Endometrium (tissue), 2 donors: ENCODE measurements at regions not wholly inside any gene's neighbourhood (a gene's known extent, or its start where the extent isn't known, plus 50 kb on each side); places are given as distances from the start of the nearest gene placed in this dataset.
"Not testable (repeated sequence)": the region's sequence is repeated elsewhere in the genome, so short reads cannot be mapped to it uniquely, and the experiment has no call there.

Experiments used
- FAIRE-seq: peaks from 2 replicates; lab custom pipeline; 2012; peaks lifted over from hg19 to GRCh38; lab: Jason Lieb, UNC
- donor health status: control.
- donor health status: control.

DNA sequence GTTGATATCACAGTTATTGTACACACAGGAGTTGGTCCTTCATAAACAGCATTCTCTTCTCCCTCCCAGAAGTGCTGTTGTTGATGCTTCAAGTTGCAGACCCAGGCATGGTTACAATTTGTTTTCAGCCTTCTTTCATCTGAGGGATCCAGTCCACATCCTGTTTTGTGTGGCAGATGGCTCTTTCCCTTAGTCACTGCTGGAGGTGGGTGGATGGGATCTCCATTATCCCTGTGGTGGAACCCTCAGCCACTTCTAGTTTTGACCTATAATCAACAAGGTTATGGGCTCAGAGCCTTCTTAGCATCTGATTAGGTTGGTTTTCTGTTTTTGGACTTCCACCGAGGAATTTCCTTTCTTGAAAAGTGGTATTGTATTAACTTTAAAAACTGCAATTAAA, 214.2 kb downstream of the SH2D4B start:
- FAIRE-seq = no peak

- FAIRE-seq = no peak
Measured at GRCh38 chr10:80753612-80754011, 215.9 kb downstream of the SH2D4B start.

- FAIRE-seq = no peak
Measured at GRCh38 chr10:80755893-80756292, 218.2 kb downstream of the SH2D4B start.

DNA sequence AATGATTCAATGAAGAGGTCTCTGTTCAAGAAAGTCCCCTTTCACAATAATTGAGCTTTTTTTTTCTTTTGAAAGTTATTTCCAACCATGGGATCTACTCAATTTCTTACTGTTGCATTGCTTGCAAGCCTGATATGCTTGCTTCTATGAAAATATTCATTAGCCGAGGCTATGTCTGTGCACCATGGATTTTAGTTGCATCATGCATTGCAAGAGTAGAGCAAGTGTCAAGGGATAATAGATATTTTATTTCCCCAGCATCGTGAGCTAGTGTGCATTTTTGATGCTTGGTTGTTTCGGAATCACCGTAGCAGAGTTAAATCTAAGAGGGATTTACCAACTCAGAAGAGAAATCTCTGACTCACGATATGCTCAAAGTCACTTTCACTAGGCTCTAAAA, 222.0 kb downstream of the SH2D4B start:
- FAIRE-seq = no peak

DNA sequence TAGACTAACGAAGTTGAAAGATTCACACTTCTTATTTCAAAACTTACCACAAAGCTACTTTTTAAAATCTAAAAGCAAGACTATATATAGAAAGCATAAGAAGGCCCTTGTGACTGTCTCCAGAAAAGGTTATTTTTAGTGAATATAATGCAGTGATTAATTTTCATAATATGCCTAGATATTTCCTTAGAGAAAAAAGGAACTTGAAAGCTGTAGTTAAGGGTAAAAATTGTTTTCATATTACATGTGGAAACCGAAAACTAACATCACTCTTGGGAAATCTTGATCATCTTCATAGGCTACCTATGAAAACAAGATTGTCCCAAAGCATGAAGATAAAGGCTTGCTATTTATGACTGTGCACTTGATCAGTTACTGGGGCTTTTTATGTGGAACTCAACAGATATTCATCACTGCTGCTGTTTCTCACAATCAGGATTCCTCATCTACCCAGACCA, 223.2 kb downstream of the SH2D4B start:
- FAIRE-seq = no peak

DNA sequence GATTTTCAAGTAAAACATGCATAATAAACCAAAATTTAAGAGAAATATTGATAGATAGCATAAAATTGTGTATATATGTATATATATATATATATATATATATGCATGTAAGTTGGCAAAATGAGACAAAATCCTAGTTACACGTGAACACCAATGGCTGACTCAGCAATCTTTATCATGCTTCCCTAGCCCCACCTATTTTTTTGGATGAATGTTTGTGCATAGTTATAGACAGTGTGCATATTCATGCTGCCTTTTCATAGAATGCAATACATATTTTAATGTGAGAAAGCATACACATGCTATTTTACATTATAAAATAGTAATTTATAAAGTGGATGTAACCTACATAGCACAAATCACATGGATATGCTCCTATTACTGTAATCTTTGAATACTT, 230.3 kb downstream of the SH2D4B start:
- FAIRE-seq = no peak

- no peak for FAIRE-seq
Measured at GRCh38 chr10:80769700-80770160, 232.0 kb downstream of the SH2D4B start.

DNA sequence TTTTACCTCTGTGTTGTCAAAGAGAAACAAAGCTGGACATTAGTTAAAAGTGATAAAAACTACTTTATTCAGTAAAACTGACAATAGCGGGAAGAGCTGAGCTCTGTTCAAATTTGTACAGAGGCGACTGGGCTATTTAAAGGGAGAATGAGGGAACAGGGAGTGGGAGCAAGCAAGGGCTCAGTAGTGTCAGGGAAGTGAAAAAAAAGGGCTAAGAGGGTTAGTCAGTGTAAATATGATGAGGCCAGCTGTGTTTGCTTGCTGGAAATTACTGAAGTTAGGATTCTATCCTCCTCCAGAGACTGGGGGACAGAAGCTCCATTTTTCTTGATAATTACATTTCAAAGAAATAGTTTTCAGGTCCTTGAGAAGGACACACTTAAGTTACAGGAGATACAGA, 232.5 kb downstream of the SH2D4B start:
- no peak for FAIRE-seq

DNA sequence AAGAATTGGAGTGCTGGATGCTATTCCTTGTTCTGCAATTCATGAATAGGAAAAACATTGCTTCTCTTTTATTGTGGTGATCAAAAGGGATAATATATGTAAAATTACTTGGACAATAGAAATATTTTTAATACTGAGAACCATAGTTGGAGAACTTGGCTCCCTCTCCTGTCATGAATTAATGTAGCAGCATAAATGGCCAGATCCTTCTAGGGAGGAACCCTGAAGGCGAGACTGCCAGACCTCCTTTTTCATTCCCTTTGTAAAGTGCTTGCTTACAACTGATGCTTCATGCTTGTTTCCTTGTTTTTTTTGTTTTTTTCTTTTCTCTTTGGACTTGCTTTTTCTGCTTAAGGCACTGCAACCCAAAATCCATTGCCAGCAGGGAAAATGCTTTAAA, 233.6 kb downstream of the SH2D4B start:
- no peak for FAIRE-seq

GRCh38 chr10:80771902-80772555, 234.3 kb downstream of the SH2D4B start:
- no peak for FAIRE-seq

GRCh38 chr10:80772596-80772995, 234.9 kb downstream of the SH2D4B start:
- no peak for FAIRE-seq

DNA sequence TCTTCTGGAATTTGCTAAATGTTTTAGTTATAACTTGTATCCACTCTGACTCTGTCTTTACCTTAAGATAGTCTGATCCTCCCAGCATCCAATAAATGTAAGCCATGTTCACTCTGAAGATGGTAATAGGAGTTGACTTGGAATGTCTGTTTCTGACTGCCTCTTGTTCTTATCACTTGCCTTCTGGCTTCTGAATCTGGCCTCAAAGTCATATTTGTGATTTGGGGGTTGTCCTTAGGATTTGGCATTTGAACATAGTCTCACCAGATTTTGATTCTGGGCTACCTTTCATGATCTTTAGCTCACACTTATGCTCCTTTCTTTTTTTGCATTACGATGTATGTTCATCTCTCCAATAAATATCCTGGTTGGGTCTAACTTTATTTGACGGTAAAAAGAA, 247.0 kb downstream of the SH2D4B start:
- FAIRE-seq = no peak

- no peak for FAIRE-seq
Measured at GRCh38 chr10:80786322-80786721, 248.6 kb downstream of the SH2D4B start.

- FAIRE-seq = no peak
Measured at GRCh38 chr10:80787952-80788351, 250.2 kb downstream of the SH2D4B start.

DNA sequence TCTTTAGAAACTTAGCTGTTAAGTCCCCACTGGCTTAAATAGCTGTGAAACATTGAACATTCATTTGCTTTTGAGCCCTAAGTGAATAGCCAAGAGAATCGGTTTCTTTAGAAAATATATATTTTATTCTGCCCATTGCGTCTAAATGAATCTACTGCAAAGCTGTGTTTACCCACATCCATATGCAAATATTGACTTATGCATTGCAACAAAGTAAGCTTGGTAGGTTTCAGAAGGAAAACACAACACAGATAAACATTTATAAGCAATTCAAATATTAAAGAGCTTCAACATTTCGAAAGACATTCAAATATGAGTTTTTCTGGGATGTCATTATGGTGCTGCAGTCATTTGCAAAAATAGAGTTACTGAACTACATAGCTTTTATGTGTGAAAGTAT, 257.3 kb downstream of the SH2D4B start:
- no peak for FAIRE-seq

- no peak for FAIRE-seq
Measured at GRCh38 chr10:80805343-80806020, 267.8 kb downstream of the SH2D4B start.

- FAIRE-seq = no peak
Measured at GRCh38 chr10:80814147-80814652, 276.5 kb downstream of the SH2D4B start.

DNA sequence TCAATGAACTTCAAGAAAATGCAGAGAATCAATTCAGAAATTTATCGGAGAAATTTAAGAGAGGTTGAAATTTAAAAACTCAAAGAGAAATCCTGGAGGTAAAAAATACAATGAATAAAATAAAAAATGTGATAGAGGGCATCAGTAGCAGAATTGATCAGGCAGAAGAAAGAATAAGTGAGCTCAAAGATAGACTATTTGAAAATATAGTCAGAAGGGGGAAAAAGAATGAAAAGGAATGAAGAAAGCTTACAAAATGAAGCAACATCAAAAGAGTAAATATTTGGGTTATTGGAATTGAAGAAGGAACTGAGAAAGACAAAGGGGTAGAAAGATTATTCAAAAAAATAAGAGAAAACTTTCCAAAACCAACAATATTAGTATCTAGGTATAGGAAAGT, 291.4 kb downstream of the SH2D4B start:
- no peak for FAIRE-seq

DNA sequence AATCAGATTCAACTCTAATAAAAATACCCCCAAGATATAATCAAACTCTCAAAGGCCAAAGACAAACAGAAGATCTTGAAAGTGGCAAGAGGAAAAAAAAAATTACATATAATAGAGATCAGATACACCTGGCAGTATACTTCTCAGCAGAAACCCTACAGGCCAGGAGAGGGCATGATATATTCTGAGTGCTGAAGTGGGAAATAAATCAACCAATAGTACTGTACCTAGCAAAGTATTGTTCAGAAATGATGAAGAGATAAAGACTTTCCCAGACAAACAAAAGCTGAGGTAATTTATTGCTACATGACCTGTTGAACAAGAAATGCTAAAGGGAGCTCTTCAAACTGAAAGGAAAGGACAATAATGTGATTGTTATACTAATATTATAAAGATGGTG, 291.9 kb downstream of the SH2D4B start:
- FAIRE-seq = peak; percentile 54

- FAIRE-seq = not testable (repeated sequence)
Measured at GRCh38 chr10:80832693-80833092, 295.0 kb downstream of the SH2D4B start.

- FAIRE-seq = no peak
Measured at GRCh38 chr10:80855348-80855971, 317.8 kb downstream of the SH2D4B start.

DNA sequence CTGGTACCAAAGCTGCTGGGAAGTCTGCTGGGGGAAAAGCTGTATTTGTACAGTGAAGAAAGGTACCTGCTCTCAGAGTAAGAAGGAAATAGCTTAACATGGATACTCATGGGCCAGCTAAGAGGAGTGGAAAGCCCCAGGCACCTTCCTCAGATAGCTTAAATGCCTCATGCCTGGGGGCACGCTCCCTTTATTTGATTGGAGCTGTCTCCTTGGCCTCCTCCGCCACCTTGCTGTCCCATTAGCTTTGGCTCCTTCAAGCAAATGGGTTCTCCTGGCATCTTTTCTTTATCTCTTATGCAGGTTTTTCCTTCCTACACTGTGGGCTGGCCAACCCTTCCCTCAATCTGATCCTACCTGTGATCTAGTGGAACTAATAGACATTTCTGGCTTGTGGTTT, 318.5 kb downstream of the SH2D4B start:
- FAIRE-seq = no peak

GRCh38 chr10:80859279-80859678, 321.6 kb downstream of the SH2D4B start:
- FAIRE-seq = not testable (repeated sequence)
